ENCODE measurements at regions not wholly inside any gene's neighbourhood (a gene's known extent, or its start where the extent isn't known, plus 50 kb on each side); places are given as distances from the start of the nearest gene placed in this dataset.
"Not testable (repeated sequence)": the region's sequence is repeated elsewhere in the genome, so short reads cannot be mapped to it uniquely, and the experiment has no call there.

DNA sequence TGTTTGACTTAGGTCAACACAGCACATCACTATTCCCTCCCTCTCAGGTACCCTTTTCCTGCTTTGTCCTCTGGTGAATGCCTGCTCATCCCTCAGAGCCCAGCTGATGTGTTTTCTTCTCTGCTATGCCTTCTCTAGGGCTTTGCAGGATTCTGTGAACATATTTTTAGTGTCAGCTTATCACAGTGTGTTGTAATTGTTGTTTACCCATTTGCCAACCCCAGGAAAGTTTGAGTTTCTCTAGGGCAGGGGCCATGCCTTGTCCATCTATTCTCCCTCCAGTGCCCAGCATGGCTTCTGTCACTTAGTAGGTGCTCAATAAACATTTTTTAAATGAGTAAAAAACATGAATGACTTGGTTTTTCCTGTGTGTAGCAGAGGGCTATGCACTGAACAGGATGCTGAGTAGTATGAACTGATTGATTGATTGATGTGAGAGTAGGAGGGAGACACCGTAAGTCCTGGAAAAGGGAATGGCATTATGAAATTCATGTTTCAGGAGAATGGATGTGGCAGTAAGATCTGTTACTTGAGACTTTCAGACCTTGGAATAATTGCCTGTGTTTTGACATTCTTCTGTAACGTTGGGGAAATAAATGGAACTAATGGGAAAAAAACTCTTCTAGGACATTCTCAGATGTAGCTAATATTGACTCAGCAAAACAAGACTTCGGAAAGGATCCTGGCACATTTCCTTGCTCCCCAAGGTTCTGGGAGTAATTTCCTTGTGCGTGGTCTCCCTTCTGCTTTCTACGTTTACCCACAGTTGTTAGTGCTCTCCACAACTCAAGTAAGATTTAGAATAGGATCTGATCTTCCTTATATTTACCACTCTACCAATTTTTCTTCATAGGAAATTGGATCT lies 267.3 kb upstream of the TBL1XR1 start:
- no peak for DNase-seq

DNA sequence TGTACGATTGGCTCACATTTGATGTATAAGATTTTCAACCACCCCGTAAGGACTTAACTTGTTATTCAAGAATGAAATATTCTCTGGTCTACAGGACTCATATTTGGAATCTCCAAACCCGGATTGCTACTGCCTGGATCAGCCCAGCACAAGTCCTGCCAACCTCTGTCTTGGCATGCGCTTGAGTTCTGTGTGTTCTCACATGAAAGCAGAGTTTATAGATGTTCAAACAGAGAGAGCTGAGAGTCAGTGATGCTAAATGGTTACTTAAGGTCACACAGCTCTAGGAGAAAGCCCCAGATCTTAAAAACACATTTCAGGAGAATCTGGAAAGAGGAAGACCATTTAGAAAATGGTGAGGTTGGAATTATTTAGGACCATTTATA lies 268.0 kb upstream of the TBL1XR1 start:
- no peak for DNase-seq

DNA sequence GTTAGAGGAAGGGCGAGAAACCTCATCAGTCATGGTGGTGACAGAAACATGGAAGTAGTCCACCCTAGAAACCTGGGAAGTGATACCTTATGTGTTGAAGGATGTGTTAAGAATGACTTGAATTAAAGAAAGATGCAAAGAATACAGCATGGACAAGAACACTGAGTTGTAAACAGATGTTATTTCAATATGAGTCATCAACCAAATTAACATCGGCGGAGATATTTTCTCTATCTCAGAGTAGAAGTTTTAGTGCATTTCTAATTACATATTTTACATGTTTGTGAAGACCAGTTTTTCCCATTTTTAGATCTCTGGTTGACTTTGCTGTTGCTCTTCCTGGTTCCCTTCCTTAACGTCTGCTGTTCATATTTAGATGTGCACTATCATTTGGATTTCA lies 268.8 kb upstream of the TBL1XR1 start:
- DNase-seq = no peak

DNA sequence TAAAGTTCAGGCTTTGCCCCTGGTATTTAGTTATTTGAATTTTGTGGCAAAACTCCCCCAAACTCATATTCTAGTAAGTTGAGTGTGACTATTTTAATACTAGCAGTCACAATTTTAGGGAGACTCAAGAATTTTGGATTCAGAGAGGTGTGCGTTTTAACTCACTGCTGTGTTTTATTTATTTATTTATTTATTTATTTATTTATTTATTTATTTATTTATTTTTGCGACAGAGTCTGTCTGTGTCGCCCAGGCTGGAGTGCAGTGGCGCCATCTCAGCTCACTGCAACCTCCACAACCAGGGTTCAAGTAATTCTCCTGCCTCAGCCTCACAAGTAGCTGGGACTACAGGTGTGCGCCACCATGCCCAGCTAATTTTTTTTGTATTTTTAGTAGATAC lies 269.3 kb upstream of the TBL1XR1 start:
- DNase-seq = not testable (repeated sequence)

DNA sequence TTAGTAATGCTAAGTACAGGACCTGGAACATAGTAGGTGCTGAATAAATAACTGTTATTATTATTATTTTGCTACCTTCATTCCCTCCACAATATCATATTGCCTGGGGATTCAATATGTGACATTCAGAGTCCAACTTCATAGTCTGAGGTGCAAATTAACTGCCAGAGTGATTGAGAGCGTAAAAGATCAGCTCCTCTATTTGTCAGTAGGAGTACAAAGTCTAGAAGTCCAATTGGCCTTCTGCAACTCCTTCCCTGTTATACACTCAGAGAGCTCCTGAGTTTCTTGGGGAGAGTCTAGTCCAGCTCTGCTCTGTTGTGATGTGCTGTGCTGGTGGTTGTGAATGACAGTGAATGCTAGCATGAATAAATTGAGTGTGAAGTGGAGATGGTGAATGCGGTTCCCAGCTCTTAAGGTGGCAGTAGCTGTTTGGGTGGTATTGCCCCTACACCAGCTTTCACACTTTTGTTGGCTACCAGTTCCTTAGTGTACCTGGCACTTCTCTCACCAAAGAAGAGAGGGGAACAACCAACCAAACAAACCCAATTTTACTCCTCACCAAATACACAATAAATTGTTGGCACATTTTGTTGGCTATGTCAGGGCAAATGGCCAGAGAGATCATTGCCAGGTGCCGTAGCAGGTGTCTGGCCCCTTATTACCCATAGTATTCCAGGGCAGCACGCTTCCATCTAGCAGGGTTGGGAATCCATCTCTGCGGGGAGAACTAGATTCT lies 270.1 kb upstream of the TBL1XR1 start:
- no peak for DNase-seq

DNA sequence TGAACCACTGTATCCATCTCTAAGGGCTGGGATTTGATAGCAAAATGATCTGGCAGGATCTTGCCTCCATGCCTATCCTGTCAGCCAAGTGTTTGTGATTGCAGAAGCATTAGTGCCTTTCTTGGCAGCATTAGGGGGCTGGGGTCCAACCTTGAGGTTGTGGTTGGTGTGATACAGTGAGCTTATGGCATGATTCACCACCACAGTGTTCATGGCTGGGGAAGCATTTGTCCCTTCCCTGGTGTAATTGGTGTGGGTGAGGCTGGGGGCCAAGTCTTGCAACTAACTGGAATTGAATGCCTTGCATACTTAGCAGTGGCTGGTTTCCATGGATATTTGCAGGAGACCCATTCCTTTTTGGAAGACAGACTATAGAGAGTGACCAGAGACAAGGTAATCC lies 271.0 kb upstream of the TBL1XR1 start:
- DNase-seq = no peak

DNA sequence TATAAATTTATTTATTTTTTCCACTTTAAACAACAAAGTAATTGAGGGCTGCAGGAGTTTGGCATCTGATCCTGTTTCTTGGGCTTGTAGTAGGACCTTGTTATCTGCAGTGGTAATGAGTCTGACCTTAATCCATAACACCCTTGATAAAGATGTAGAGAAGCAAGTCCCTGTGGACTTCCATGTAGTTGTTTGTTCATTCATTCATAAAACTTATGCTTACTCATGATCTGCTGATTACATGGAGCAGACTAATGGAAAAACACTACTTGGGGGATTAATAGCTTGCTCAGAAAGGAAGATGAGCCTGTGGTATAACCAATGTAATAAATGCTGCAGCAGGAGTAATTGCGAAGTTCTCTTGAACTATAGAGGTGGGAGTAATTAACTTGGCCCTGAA lies 271.5 kb upstream of the TBL1XR1 start:
- DNase-seq = no peak

DNA sequence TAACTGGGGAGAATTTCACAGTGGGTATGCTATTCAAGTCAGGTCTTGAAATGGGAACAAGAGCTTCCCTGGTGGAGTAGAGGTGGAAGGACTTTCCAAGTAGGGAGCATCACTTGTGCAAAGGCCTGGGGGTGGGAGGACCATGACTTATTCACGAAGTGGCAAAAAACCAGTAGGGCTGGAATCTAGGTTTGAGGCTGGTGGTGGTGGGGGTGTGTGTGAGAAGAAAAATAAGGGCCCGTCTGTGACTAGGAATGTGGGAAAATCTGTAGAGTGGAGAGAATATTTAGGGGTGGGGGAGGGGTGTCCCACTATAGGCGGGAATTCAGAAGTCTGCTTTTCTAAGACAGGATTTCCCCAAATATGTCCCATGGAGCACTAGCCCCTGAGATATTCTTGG lies 271.9 kb upstream of the TBL1XR1 start:
- no peak for DNase-seq

DNA sequence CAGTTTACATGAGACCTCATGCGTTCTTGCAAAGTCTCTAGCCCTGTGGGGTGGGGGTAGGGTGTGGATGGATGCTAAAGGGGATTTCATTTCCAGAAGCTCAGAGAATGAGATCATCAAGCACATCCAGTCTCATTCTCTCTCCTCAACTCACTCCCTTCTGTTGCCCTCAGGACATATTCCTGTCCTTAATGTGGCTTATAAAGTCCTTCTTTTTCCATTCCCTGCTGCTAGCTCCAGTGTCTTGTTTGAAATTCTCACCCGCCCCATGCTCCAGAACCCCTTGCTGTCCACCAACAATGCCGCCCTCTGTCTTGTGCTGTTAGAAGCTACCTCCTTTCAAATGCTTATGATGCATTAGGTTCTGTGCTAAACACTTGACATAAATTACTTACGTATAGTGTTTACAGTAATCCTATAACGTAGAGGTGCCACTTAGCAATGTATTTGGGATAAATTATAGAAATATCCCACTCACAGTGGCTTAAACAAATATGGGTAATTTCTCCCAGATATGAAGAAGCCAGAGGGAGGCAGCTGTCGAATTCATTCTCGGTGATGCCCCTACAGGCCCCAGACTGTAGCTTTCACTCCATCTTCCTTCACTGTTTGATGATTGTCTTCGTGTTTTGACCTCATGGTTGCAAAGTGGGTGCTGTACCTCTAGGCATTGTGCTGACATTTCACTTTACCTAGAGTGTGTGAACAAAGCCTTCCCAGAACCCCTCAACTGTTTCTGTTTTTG lies 273.1 kb upstream of the TBL1XR1 start:
- DNase-seq = no peak

DNA sequence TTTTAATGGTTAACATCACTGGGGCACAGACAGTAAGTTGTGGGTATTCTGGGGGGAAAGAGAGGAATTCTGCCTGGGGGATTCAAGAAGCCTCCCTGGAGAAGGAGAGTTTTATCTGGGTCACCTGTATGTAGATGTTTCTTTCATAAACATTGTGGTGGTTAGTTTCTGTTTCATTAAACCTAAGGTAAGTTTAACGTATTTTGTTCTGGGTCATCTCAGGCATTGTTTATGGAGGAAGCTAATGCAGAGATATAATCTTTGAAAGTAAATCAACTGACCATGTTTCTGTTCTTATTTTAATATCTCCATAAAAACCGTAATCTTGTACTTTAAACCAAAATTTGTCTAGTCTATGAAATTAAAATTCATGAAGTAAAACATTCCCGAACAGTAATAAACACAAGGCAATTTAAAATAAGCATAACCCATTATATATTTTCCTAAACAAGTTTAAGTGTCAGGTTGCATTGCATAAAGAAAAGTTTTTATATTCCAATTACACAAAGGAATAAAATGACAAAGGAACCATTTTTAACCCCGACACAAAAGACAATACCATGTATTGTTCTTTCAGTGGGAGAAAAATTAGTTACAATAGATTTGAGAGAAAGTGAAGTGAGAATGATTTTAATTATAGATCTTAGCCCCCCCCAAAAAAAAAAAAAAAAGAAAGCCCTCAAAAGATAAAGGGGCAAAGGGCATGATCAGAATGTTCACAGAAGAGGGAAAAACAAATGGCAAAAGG lies 274.6 kb upstream of the TBL1XR1 start:
- DNase-seq = no peak

DNA sequence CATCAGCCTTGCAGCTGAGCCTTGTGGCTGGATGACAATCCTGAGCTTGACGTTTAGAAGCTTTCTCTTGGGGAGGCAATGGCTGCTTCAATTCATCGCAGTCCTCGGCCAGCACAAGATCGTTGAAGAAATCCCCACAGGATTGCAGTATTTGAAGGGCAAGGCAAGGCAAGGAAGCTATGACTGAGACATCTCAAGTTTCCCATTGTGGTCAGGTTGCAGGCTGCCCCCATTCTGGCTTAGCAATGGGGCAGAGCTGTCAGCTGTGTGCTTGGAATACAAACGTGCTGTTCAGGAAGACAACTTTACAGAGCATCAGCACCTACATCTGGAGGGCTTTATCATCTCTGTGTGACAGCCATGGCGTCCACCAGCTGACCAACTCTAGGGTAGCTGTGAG lies 275.9 kb upstream of the TBL1XR1 start:
- no peak for DNase-seq

DNA sequence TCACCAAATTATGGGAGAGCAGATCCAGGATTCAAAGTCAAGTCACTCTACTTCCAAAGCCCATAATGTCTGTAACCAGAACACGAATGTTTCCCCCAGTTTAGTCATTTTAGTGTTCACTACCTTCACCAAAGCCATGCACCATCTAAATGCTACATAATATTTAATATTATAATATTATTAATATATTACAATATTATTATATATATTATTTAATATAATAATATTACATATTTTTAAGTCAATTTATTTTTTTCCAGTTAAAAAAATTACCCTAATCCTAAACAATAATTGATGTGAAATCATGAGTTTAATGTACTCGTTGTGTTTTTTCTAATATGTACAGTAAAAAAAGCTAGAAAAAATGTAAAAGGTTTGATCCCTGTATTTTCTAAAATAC lies 276.6 kb upstream of the TBL1XR1 start:
- no peak for DNase-seq

DNA sequence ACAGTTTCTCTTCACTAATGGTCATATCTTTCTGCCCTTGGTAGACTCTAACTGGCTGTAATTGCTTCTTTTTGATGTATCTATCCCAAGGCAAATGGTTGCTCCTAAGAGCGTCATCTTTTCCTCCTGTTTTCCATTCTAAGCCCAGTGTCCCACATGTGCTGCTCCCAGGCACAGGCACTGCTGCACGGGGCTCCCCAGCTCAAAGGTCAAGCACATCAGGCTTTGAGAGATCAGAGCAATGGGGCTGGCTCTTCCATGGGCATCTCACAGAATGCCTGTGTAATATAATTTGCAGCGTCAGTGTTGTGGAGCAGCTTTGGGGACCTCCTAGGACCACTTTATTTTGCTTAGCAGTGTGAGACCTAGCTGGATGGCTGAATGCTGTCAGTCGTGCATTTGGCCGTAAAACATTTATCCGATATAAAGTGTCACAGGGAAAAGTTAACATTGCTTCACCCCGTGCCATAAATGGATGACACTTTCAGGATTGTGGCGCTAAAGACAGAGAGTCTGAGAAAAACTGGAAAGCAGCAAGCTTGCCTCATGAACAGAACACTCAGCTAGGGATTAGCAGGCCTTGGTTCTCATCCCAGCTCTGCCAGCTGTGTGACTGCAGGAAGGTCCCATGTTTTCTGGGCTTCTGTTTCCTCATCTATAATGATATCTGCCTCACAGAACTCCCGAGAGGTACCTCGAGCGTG lies 277.5 kb upstream of the TBL1XR1 start:
- DNase-seq = no peak

DNA sequence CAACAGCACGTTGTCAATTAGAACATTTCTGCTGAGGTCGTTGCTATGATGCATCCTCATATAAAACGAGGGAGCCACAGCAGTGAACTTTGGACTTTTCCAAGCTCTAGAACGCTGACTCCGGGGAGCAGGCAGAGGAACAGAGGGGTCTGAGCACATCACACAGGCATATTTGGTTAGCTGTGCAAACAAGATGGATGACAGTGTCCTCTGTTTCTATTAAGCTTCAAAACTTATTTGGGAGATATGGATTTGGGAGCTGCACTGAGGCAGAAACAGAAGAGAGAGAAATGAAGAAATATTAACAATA lies 278.0 kb upstream of the TBL1XR1 start:
- no peak for DNase-seq

DNA sequence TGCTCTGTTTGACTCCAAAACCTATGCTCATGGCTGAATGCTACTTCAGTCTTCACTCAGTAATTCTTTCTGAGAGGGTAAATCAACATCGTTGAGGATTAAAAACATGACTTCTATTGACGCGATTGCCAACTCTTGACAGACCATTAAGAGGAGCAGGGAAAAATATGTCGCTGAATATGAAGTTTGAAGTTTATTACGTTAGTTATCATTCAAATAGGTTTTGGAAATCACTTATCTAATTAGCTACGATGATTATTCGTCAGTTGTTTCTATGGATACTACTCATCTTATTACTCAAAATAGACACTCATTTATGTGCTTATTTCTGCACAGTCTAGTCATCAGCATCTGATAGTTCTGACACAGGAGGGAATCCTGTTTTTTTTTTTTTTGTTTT lies 279.2 kb upstream of the TBL1XR1 start:
- DNase-seq = no peak

DNA sequence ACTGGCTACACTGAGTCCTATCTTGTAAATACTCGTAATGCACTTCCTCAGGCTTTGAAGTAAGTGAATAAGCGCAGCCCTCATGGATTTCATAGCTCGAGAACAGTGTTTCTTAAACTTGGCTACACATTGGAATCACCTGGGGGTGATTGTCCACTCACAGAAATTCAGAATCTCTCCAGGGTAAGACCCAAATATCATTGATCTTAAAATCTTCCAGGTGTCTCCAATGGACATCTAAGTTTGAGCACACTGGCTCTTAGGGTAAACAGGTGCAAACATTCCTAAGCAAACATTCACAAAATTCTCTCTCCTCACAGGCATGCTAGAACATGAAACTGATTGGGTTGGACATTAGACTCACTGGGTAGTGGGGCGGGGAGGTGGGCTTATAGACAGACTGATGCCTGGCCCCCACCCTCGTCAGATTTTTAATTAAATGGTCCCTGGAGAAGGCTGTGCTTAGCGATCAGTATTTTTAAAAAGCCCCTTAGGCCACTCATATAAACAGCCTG lies 279.7 kb upstream of the TBL1XR1 start:
- DNase-seq = no peak

DNA sequence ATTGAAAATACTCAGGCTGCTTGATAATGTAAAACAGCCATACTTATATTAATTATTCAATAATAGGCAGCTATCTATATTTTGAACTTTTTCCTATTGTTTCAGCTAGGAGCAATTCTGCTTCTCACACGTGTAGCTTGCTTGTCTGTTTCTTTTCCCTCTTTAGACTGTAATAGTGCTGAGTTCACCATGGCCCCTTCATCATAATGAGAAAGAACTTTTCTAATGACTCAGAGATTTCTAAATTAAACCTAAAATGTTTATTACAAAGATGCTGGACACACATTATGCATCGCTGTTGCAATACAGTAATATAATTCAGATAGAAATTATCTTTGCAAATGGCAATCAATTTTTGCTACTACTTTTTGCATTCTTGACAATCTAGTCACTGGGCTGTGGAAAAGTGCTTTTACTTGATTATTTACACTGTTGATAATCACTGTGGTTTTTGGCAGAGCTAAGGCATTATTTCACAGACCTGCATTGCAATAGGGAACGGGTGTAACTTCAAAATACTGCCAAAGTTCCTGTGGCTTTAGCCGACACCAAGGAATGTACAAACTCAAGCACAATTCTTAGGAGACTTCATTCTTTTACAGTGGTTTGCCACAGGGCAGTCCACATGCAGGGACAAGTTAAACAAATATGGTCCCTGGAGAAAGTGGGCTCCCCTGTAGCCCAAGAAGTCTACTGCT lies 281.0 kb upstream of the TBL1XR1 start:
- no peak for DNase-seq

DNA sequence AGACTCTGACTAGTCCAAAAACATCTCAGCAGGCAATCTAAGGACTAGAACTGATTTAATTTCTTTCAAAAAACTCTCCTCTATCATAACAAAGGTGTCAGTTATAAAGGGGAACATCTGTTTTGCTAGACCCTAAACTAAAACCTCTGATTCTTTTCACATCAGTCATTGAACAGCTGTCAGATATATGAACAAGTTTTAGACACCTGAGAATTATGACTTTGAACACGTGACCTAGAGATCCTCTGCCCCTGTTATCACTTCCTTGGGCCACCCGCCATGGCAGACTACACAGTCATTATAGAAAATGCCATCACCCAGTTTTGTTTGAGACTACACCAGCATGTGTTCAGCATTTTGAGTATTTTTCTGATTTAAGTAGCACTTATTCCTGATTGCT lies 282.3 kb upstream of the TBL1XR1 start:
- no peak for DNase-seq

DNA sequence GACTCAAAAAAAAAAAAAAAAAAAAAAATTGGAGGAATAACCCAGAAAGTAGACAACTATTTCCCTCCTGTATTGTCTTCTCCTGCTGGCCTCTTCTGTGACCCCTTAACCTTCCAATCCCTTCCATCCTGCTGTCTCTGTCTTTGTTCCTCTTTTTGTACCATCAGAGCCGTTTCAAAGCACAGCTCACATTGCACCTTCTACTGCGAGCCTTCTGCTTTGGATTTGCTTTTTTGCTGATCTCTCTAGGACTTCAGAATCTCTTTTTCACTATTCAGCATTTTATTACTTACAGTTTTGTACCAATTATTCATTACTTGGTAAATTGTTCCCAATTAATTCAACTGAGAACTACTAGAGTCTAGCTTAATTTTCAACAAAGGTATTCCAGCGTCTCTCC lies 284.0 kb upstream of the TBL1XR1 start:
- DNase-seq = no peak

DNA sequence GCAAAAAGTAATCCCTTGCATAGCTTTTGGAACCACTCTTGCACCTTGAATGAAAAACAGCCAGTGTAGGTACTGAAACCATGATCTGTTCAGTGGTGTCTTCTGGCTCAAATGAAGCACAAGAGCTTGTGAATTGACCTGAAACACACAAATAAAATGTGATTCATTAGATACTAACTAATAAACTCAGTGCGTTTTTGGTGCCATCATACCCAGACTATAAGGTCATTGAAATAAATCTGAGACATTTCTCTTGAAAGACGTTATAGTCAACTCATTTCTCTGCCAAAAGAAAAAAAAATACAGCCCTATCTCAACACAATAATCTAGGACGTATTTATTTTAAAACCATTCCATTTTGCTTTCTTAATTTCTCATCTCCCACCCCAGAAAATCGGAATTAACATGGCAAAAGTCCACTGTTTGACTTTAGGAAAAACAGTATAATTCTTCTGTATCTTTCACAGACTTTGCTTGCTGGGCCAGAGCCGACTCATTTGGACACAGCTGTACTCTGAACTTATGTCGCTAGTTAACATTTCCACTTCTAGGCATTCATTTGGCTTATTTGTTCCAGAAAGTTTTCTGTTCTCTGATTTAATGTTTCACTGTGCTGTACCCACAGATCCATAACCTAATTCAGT lies 284.9 kb upstream of the TBL1XR1 start:
- DNase-seq = no peak
